ENCODE measurements at regions not wholly inside any gene's neighbourhood (a gene's known extent, or its start where the extent isn't known, plus 50 kb on each side); places are given as distances from the start of the nearest gene placed in this dataset.
"Not testable (repeated sequence)": the region's sequence is repeated elsewhere in the genome, so short reads cannot be mapped to it uniquely, and the experiment has no call there.

DNA sequence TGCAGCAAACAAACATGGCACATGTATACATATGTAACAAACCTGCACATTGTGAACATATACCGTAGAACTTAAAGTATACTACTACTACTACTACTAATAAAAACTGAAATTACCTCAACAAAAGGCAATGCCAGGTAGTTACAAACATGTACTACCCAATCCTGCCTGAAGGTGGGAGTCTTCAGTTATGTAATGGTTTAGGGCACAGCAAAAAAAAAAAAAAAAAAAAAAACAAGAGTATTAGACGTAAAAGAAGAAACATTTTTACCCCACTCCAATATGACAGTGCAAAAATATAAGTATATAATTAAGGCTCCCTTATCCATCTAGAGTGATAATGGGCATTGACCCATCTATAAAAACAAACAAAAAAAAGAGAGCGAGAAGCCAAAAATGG lies 296.6 kb downstream of the ZNF37A start:
- H3K4me1 ChIP-seq (ENCODE audit: insufficient read depth, low read length); H3K4me2 ChIP-seq (ENCODE audit: insufficient read depth, insufficient read length, low read length); H2BK5ac ChIP-seq (ENCODE audit: insufficient read length, low read length); H3K14ac ChIP-seq (ENCODE audit: insufficient read depth, low read length); H3K9ac ChIP-seq (ENCODE audit: extremely low read depth, insufficient read length, low read length); H3K79me2 ChIP-seq (ENCODE audit: insufficient read depth, low read length); H4K5ac ChIP-seq (ENCODE audit: insufficient read length, low read depth, low read length); H3K18ac ChIP-seq (ENCODE audit: insufficient read length, low read depth, low read length); H4K8ac ChIP-seq (replicated peaks; ENCODE audit: insufficient read length, low read depth, low read length); H3K27me3 Mint-ChIP-seq (ENCODE audit: low read depth); H3T11ph ChIP-seq (ENCODE audit: low read length); H3K4ac ChIP-seq (ENCODE audit: low read depth, low read length); H2BK120ac ChIP-seq (ENCODE audit: low read depth, low read length, poor library complexity, severe bottlenecking); H3K27me3 ChIP-seq (ENCODE audit: insufficient read depth, low read length); H3K79me1 ChIP-seq (ENCODE audit: insufficient read depth, low read depth, low read length, poor library complexity, severe bottlenecking); H3K27ac ChIP-seq (ENCODE audit: insufficient read length, low read depth, low read length); H2BK20ac ChIP-seq (ENCODE audit: low read depth, low read length, poor library complexity, severe bottlenecking); H3K56ac ChIP-seq (ENCODE audit: insufficient read length, low read depth, low read length); H4K91ac ChIP-seq (ENCODE audit: insufficient read length, low read depth, low read length); DNase-seq; H2BK15ac ChIP-seq (ENCODE audit: low read depth, low read length); H3K23ac ChIP-seq (ENCODE audit: insufficient read length, low read depth, low read length); H2AFZ ChIP-seq (ENCODE audit: low read length); H2AK5ac ChIP-seq (ENCODE audit: insufficient read length, low read length); H3K4me3 Mint-ChIP-seq; H3K36me3 Mint-ChIP-seq (ENCODE audit: insufficient read depth in 1 of 3, low read depth in 3 of 3); H4K20me1 ChIP-seq (ENCODE audit: control insufficient read depth, insufficient read depth, insufficient read length); H2BK12ac ChIP-seq (ENCODE audit: insufficient read length, low read depth, low read length); H3K23me2 ChIP-seq (ENCODE audit: insufficient read length, low read depth, low read length, poor library complexity, severe bottlenecking); H3K9me3 ChIP-seq (ENCODE audit: control insufficient read depth, low read depth, low read length); H3K4me1 Mint-ChIP-seq; H3K27ac Mint-ChIP-seq: not testable (repeated sequence)
- TF ChIP-seq, protein P1, sequence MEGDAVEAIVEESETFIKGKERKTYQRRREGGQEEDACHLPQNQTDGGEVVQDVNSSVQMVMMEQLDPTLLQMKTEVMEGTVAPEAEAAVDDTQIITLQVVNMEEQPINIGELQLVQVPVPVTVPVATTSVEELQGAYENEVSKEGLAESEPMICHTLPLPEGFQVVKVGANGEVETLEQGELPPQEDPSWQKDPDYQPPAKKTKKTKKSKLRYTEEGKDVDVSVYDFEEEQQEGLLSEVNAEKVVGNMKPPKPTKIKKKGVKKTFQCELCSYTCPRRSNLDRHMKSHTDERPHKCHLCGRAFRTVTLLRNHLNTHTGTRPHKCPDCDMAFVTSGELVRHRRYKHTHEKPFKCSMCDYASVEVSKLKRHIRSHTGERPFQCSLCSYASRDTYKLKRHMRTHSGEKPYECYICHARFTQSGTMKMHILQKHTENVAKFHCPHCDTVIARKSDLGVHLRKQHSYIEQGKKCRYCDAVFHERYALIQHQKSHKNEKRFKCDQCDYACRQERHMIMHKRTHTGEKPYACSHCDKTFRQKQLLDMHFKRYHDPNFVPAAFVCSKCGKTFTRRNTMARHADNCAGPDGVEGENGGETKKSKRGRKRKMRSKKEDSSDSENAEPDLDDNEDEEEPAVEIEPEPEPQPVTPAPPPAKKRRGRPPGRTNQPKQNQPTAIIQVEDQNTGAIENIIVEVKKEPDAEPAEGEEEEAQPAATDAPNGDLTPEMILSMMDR (conservative IDR thresholded peaks at IDR 0.05) = peak; percentile 30; the same call in 2 of the 3 replicates
- H3K9me3 Mint-ChIP-seq = peaks cover 11 to 29% of the 10 kb centered on the region in 2 experiments; a peak in 4 of 5 replicates
- no CpG with 5 or more reads among the region's 3 CpGs for WGBS (ENCODE audit: extremely low coverage, insufficient read length, low lambda C conversion rate)

DNA sequence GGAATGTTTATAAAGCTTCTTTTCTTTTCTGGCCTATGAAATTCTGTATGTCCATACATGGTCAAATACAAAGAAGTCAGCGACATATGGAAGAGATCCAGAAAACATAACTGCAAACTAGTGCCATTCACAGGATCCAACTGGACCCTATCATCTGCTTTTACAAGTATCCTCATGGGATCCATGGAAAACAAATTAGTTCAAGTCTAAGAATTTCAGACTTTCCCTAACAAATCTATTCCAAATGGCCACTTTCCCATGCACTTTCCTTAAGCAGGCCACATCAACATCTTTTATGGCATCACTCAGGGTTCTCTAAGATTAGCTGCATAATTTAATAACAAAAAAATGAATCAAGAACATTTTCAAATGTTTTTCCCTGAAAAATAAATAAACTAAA lies 301.3 kb downstream of the ZNF37A start:
- H3K4me1 ChIP-seq (ENCODE audit: insufficient read depth, low read length); DNase-seq; H2BK20ac ChIP-seq (ENCODE audit: low read depth, low read length, poor library complexity, severe bottlenecking); H2BK15ac ChIP-seq (ENCODE audit: low read depth, low read length); H3K79me2 ChIP-seq (ENCODE audit: insufficient read depth, low read length); H3K4me3 Mint-ChIP-seq; H3K79me1 ChIP-seq (ENCODE audit: insufficient read depth, low read depth, low read length, poor library complexity, severe bottlenecking); H4K20me1 ChIP-seq (ENCODE audit: control insufficient read depth, insufficient read depth, insufficient read length); H3K9ac ChIP-seq (ENCODE audit: extremely low read depth, insufficient read length, low read length); H3K9me3 ChIP-seq (ENCODE audit: control insufficient read depth, low read depth, low read length); H3K56ac ChIP-seq (ENCODE audit: insufficient read length, low read depth, low read length); H3K14ac ChIP-seq (ENCODE audit: insufficient read depth, low read length); H3K36me3 Mint-ChIP-seq (ENCODE audit: insufficient read depth in 1 of 3, low read depth in 3 of 3); H2BK5ac ChIP-seq (ENCODE audit: insufficient read length, low read length); H2AFZ ChIP-seq (ENCODE audit: low read length); H3K27ac Mint-ChIP-seq; H3T11ph ChIP-seq (ENCODE audit: low read length); H4K5ac ChIP-seq (ENCODE audit: insufficient read length, low read depth, low read length); H2BK12ac ChIP-seq (ENCODE audit: insufficient read length, low read depth, low read length); H2BK120ac ChIP-seq (ENCODE audit: low read depth, low read length, poor library complexity, severe bottlenecking); H4K8ac ChIP-seq (replicated peaks; ENCODE audit: insufficient read length, low read depth, low read length); H3K27me3 ChIP-seq (ENCODE audit: insufficient read depth, low read length); H3K4ac ChIP-seq (ENCODE audit: low read depth, low read length); H2AK5ac ChIP-seq (ENCODE audit: insufficient read length, low read length); H3K18ac ChIP-seq (ENCODE audit: insufficient read length, low read depth, low read length); H4K91ac ChIP-seq (ENCODE audit: insufficient read length, low read depth, low read length); H3K27me3 Mint-ChIP-seq (ENCODE audit: low read depth); H3K27ac ChIP-seq (ENCODE audit: insufficient read length, low read depth, low read length); H3K23me2 ChIP-seq (ENCODE audit: insufficient read length, low read depth, low read length, poor library complexity, severe bottlenecking); H3K23ac ChIP-seq (ENCODE audit: insufficient read length, low read depth, low read length); H3K4me2 ChIP-seq (ENCODE audit: insufficient read depth, insufficient read length, low read length); H3K4me1 Mint-ChIP-seq: not testable (repeated sequence)
- no CpG with 5 or more reads among the region's 1 CpG for WGBS (ENCODE audit: extremely low coverage, insufficient read length, low lambda C conversion rate)
- H3K9me3 Mint-ChIP-seq = peaks cover 14 to 27% of the 10 kb centered on the region in 2 experiments

Measured in H9 (cell line).